WTC11 (cell line): ENCODE measurements at regions not wholly inside any gene's neighbourhood (a gene's known extent, or its start where the extent isn't known, plus 50 kb on each side); places are given as distances from the start of the nearest gene placed in this dataset.
"Not testable (repeated sequence)": the region's sequence is repeated elsewhere in the genome, so short reads cannot be mapped to it uniquely, and the experiment has no call there.

Experiments
- ATAC-seq: fragments of 200-7000 bp; cut with Tn5 transposase; 2 replicates; pipeline ENCODE4 v1.10.0; 2021; ENCODE audit warnings: mild to moderate bottlenecking, moderate library complexity
- CTCF ChIA-PET: fragments of 300-600 bp; sonication (Branson Sonifier 250); formaldehyde crosslinking; loops from one replicate; lab custom pipeline; 2021; ENCODE audit warnings: antibody characterized with exemption; lab: Charles Lee
- POLR2A ChIA-PET: fragments of 350-600 bp; sonication (Branson Sonifier 250); formaldehyde crosslinking; loops from one replicate; lab custom pipeline; 2021; ENCODE audit warnings: antibody characterized with exemption; lab: Charles Lee
- DNase-seq: peaks from one replicate; pipeline ENCODE4 v3.0.0; 2021; ENCODE audit warnings: low spot score
- H3K27ac Mint-ChIP-seq: 2 replicates; pipeline ENCODE4 v1.8.0; 2021; ENCODE audit warnings: mixed read lengths
- H3K27me3 Mint-ChIP-seq: 2 replicates; pipeline ENCODE4 v1.8.0; 2021; ENCODE audit warnings: low read depth, mild to moderate bottlenecking, moderate library complexity, mixed read lengths
- H3K36me3 Mint-ChIP-seq: 2 replicates; pipeline ENCODE4 v1.8.0; 2021; ENCODE audit warnings: mixed read lengths
- H3K4me1 Mint-ChIP-seq: 2 replicates; pipeline ENCODE4 v1.8.0; 2022; ENCODE audit warnings: mixed read lengths
- H3K4me3 Mint-ChIP-seq: 2 replicates; pipeline ENCODE4 v1.8.0; 2021; ENCODE audit warnings: mild to moderate bottlenecking, moderate library complexity, mixed read lengths
- H3K9me3 Mint-ChIP-seq: 2 replicates; pipeline ENCODE4 v1.8.0; 2021; ENCODE audit warnings: mixed read lengths
- ATF2 ChIP-seq: sonication (generic); formaldehyde crosslinking; IDR thresholded peaks from 2 replicates; pipeline ENCODE4 v1.8.1; 2022; ENCODE audit warnings: low read depth, missing genetic modification reagents, borderline replicate concordance
- CDX4 ChIP-seq: fragments of 250-450 bp; sonication (Bioruptor Pico); IDR thresholded peaks from 2 replicates; pipeline ENCODE4 v1.9.0; 2021; ENCODE audit warnings: moderate library complexity, mild to moderate bottlenecking, inconsistent platforms, borderline replicate concordance
- CREB1 ChIP-seq: sonication (generic); formaldehyde crosslinking; IDR thresholded peaks from 2 replicates; pipeline ENCODE4 v1.8.0; 2023; ENCODE audit warnings: mild to moderate bottlenecking, missing genetic modification reagents
- CTCF ChIP-seq: fragments of 200-600 bp; IDR thresholded peaks from 2 replicates; pipeline ENCODE4 v1.8.0; 2022; ENCODE audit warnings: antibody characterized with exemption
- EMX1 ChIP-seq: fragments of 250-450 bp; sonication (Bioruptor Pico); IDR thresholded peaks from 2 replicates; pipeline ENCODE4 v1.8.0; 2021; ENCODE audit warnings: mild to moderate bottlenecking
- GABPB1 ChIP-seq: sonication (generic); formaldehyde crosslinking; IDR thresholded peaks from 2 replicates; pipeline ENCODE4 v1.8.1; 2023; ENCODE audit warnings: mild to moderate bottlenecking, missing genetic modification reagents
- NFE2L1 ChIP-seq: sonication (generic); formaldehyde crosslinking; IDR thresholded peaks from 2 replicates; pipeline ENCODE4 v1.8.1; 2023; ENCODE audit warnings: missing genetic modification reagents
- SOX15 ChIP-seq: fragments of 250-450 bp; sonication (Bioruptor Pico); IDR thresholded peaks from 2 replicates; pipeline ENCODE4 v1.9.0; 2021; ENCODE audit warnings: mild to moderate bottlenecking
- STAT6 ChIP-seq: sonication (generic); formaldehyde crosslinking; conservative IDR thresholded peaks from 2 replicates; pipeline ENCODE4 v1.8.1; 2023; ENCODE audit warnings: mild to moderate bottlenecking, low read depth, missing genetic modification reagents, moderate library complexity
- TEAD4 ChIP-seq: sonication (generic); formaldehyde crosslinking; IDR thresholded peaks from 2 replicates; pipeline ENCODE4 v1.8.0; 2022; ENCODE audit warnings: mild to moderate bottlenecking, missing genetic modification reagents
- ZNF121 ChIP-seq: sonication (generic); formaldehyde crosslinking; IDR thresholded peaks from 2 replicates; pipeline ENCODE4 v1.8.0; 2023; ENCODE audit warnings: missing genetic modification reagents
- ZNF219 ChIP-seq: sonication (generic); formaldehyde crosslinking; IDR thresholded peaks from 2 replicates; pipeline ENCODE4 v1.8.0; 2023; ENCODE audit warnings: missing genetic modification reagents, mild to moderate bottlenecking, borderline replicate concordance
- ZNF396 ChIP-seq: fragments of 250-450 bp; sonication (Bioruptor Pico); IDR thresholded peaks from 2 replicates; pipeline ENCODE4 v1.8.0; 2021; ENCODE audit warnings: mild to moderate bottlenecking, moderate library complexity, borderline replicate concordance
- ZNF416 ChIP-seq: fragments of 250-450 bp; sonication (Bioruptor Pico); IDR thresholded peaks from 2 replicates; pipeline ENCODE4 v1.9.0; 2021; ENCODE audit warnings: mild to moderate bottlenecking, inconsistent platforms
- ZNF425 ChIP-seq: fragments of 250-450 bp; sonication (Bioruptor Pico); conservative IDR thresholded peaks from 2 replicates; pipeline ENCODE4 v1.9.0; 2021; ENCODE audit warnings: mild to moderate bottlenecking
- ZSCAN18 ChIP-seq: fragments of 250-450 bp; sonication (Bioruptor Pico); IDR thresholded peaks from 2 replicates; pipeline ENCODE4 v2.1.2; 2022; ENCODE audit warnings: mild to moderate bottlenecking, moderate library complexity

GRCh38 chr14:65174783-65175182, 72.5 kb upstream of the MAX start:
- ChIA-PET POLR2A (no interaction called here), CTCF (no interaction called here)
- no peak for ATAC-seq
- no peak for DNase-seq
- TF ChIP-seq ZSCAN18 (CRISPR knock-in tag) (no peak), GABPB1 (CRISPR knock-in tag) (no peak), STAT6 (no peak)
- Mint-ChIP-seq H3K9me3 (no peaks in the 10 kb centered on the region), H3K4me3 (peak overlapping the region; percentile 21; the same call in 1 of the 2 replicates), H3K27me3 (no peaks in the 10 kb centered on the region), H3K36me3 (no peaks in the 10 kb centered on the region), H3K27ac (no peak overlapping the region), H3K4me1 (peaks cover 50% of the 10 kb centered on the region)

- ChIA-PET CTCF (no interaction called here), POLR2A (interaction anchor here (0.6 kb wide), 1 partner anchor 535 kb away, joined by 3 read pairs; no protein-coding TSS in a partner anchor)
- Mint-ChIP-seq H3K36me3 (peaks cover 17% of the 10 kb centered on the region), H3K4me1 (peaks cover 46% of the 10 kb centered on the region), H3K4me3 (no peak overlapping the region), H3K27ac (no peak overlapping the region), H3K27me3 (peaks cover 17% of the 10 kb centered on the region), H3K9me3 (peaks cover 19% of the 10 kb centered on the region)
- DNase-seq (no peak), ATAC-seq (no peak)
- TF ChIP-seq ATF2 (CRISPR knock-in tag), result no peak
These were observed 75.2 kb upstream of the MAX start for GRCh38 chr14:65177551-65177950.

- Mint-ChIP-seq H3K27me3 (peaks cover 20% of the 10 kb centered on the region), H3K4me1 (peaks cover 42% of the 10 kb centered on the region), H3K36me3 (peaks cover 23% of the 10 kb centered on the region), H3K9me3 (peaks cover 25% of the 10 kb centered on the region)
- H3K27ac Mint-ChIP-seq, DNase-seq, H3K4me3 Mint-ChIP-seq, POLR2A ChIA-PET, ATAC-seq, CTCF ChIA-PET: not testable (repeated sequence)
These were observed 76.9 kb upstream of the MAX start for GRCh38 chr14:65179231-65179630.

GRCh38 chr14:65179918-65180724, 77.8 kb upstream of the MAX start:
- peaks cover 24% of the 10 kb centered on the region for H3K27me3 Mint-ChIP-seq
- H3K36me3 Mint-ChIP-seq, result peaks cover 23% of the 10 kb centered on the region
- POLR2A ChIA-PET, result no interaction called here
- ATAC-seq (no peak), DNase-seq (no peak)
- no peak overlapping the region for H3K27ac Mint-ChIP-seq
- CTCF ChIA-PET, result interaction anchor here (1.0 kb wide), 1 partner anchor 11 kb away, joined by 3 read pairs; no protein-coding TSS in a partner anchor
- H3K4me3 Mint-ChIP-seq, result no peak overlapping the region
- H3K4me1 Mint-ChIP-seq, result peaks cover 40% of the 10 kb centered on the region
- H3K9me3 Mint-ChIP-seq, result peaks cover 25% of the 10 kb centered on the region
- TF ChIP-seq CDX4 (CRISPR knock-in tag) (no peak), ZNF416 (CRISPR knock-in tag) (no peak), TEAD4 (CRISPR knock-in tag) (no peak), SOX15 (CRISPR knock-in tag) (no peak), ZNF121 (CRISPR knock-in tag) (no peak), CREB1 (CRISPR knock-in tag) (no peak), ZNF396 (CRISPR knock-in tag) (no peak), CTCF (no peak), EMX1 (CRISPR knock-in tag) (no peak), ZNF425 (CRISPR knock-in tag) (no peak), ZNF219 (no peak), NFE2L1 (CRISPR knock-in tag) (no peak)
